ENCODE measurements at regions not wholly inside any gene's neighbourhood (a gene's known extent, or its start where the extent isn't known, plus 50 kb on each side); places are given as distances from the start of the nearest gene placed in this dataset.

DNA sequence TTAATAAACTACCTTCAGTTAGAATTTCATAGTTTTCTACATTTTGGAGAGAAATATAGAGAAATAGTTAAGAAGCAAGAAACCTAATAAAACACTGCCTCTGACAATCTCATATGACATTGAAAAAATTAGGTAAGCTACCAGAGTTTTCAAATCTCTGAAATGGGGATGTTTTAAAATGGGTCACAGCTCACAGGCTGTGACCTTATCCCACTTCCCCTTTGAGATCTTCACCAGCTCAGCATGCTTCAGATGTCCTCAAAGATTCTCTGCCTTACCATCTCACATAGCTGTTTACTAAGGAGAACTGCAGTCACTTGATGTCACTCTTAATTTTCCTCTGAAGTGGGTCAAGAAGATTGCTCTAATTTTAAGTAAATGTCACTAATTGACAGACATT lies 717.8 kb downstream of the JRKL start:
- TF ChIP-seq, protein P1, sequence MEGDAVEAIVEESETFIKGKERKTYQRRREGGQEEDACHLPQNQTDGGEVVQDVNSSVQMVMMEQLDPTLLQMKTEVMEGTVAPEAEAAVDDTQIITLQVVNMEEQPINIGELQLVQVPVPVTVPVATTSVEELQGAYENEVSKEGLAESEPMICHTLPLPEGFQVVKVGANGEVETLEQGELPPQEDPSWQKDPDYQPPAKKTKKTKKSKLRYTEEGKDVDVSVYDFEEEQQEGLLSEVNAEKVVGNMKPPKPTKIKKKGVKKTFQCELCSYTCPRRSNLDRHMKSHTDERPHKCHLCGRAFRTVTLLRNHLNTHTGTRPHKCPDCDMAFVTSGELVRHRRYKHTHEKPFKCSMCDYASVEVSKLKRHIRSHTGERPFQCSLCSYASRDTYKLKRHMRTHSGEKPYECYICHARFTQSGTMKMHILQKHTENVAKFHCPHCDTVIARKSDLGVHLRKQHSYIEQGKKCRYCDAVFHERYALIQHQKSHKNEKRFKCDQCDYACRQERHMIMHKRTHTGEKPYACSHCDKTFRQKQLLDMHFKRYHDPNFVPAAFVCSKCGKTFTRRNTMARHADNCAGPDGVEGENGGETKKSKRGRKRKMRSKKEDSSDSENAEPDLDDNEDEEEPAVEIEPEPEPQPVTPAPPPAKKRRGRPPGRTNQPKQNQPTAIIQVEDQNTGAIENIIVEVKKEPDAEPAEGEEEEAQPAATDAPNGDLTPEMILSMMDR (IDR thresholded peaks at IDR 0.05; ENCODE audit: low read depth, low read length), result no peak
- no peak for TF ChIP-seq MYC (IDR thresholded peaks at IDR 0.05; ENCODE audit: low read depth, low read length)
- no peak for TF ChIP-seq POLR2A (IDR thresholded peaks at IDR 0.05; ENCODE audit: extremely low read depth, insufficient read length)

All from NB4 (cell line).